Right renal pelvis (tissue), 4 donors: ENCODE measurements at regions not wholly inside any gene's neighbourhood (a gene's known extent, or its start where the extent isn't known, plus 50 kb on each side); places are given as distances from the start of the nearest gene placed in this dataset.
"Not testable (repeated sequence)": the region's sequence is repeated elsewhere in the genome, so short reads cannot be mapped to it uniquely, and the experiment has no call there.

Experiments
- DNase-seq, 4 donors: peaks; one replicate each; pipeline ENCODE4 v3.0.0-alpha.2; 2013; ENCODE audit warnings: low read depth in 4 of 4, low spot score in 3 of 4, missing footprints in 1 of 4

GRCh38 chr5:83815661-83816060 lies 95.0 kb upstream of the HAPLN1 start:
- DNase-seq = no peak

DNA sequence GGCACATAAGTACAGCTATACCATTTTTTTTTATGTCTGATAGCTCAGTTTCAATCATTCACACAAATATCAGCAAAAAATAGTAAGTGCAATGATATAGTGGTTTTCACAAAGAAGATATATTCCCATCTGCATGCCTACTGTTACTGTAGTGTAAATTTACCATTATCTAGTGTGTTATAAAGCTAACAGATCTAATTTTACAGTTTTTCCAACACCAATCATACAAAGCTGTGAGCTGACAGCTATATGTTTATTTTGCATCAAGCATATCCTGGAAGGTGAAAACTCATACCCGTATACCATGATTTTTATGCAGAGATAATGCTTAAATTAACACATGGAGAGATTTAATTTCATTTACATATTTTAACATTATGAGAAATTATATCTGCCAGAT lies 89.9 kb upstream of the HAPLN1 start:
- no peak for DNase-seq

DNA sequence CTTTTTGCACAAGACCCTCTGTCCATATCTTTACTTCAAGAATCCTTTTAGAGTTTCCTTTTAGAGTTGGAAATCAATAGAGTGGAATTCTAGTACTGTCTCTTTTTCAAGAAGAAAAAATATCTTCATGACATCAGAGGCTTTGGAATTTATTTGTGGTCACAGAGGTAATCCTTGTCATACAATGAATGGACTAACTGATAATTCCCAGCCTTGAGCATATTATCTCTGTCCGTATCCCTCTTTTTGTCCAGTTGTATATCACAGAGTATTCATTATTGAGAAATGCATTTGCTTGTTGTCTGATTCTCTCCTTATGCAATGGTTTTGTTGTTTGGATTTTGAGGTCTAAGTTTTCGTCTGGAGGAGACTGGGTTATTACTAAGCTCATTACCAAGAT lies 82.0 kb upstream of the HAPLN1 start:
- no peak for DNase-seq

DNA sequence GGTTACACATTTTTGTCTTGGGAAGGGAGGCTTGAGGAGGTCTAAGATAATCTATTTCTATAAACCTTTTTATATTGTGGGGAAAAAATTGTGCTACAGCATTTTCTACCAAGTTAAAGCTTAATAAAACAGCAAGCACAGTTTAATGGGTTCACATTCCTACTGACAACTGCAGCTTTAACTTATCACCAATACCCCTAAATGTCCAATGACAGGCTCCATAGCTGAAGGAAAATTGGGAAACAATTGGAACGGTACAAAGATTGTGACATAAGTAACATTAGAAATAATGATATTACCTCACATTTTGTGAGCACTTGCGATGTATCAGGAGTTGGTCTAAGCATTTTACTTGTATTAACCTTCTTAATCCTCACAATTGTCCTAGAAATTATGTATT lies 79.5 kb upstream of the HAPLN1 start:
- DNase-seq = no peak

DNA sequence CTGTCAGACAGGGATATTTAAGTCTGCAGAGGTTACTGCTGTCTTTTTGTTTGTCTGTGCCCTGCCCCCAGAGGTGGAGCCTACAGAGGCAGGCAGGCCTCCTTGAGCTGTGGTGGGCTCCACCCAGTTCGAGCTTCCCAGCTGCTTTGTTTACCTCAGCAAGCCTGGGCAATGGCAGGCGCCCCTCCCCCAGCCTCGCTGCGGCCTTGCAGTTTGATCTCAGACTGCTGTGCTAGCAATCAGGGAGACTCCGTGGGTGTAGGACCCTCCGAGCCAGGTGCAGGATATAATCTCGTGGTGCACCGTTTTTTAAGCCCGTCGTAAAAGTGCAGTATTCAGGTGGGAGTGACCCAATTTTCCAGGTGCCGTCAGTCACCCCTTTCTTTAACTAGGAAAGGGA lies 78.4 kb upstream of the HAPLN1 start:
- DNase-seq = not testable (repeated sequence)

DNA sequence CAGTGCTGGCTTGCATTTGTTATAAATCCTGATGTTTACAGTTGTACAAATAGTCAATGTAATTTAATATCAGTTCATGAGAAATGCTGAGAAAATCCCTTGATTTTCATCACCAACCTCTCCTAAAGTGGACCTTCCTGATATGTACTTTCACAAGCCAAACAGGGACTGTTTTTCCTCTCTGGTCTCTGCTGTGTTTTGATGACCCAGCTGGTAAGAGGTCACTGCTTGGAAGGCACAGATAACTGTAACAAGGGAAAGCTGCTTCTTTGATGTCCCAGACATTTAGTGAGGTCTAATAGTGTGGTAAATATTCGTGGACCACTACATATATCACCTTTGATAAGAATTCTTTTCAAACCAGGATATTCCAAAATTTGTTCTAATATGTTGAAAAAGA lies 68.7 kb upstream of the HAPLN1 start:
- DNase-seq = no peak

DNA sequence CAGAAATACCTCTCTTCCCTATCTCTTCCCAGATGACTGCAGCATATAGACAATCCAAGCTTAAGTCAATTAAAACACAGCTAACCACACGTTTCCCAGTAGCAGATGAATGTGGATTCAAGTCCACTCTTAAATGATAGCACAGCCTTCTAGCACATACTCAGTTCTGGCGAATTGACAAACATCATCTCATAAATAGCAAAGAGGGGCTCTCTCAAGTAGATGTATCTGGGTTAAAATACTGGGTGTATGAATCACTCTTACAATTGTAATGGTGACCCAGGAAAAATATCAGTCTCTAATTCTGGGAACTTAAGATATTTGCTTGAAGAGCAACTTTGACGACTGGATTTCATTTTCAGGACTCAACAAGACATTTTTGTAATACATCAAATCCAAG lies 67.0 kb upstream of the HAPLN1 start:
- DNase-seq = no peak

DNA sequence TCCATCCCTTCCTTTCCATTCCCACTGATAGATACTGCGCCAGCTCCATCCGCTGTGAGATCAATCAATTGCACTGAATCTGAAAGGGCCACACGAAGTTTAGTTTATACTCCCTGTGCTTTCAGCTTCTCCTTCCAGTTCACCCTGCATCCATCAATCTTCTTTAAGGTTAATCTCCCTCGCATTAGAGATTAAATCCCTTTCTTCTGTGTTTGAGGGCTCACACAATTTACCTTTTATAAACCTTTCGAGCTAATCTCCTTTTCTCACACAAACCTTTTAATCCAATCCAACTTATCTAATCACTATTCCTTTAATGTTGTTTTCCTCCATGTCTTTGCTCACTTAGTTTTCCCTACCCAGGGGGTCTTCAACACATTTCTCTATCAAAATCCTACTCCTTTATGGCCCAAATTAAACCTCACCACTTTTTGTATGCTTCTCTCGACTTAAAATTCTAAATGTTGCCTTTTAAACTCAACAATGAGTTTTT lies 64.6 kb upstream of the HAPLN1 start:
- DNase-seq = no peak

- DNase-seq = no peak
These were observed 60.2 kb upstream of the HAPLN1 start for GRCh38 chr5:83780699-83781350.

GRCh38 chr5:83777856-83778255 lies 57.2 kb upstream of the HAPLN1 start:
- no peak for DNase-seq

GRCh38 chr5:83776437-83777031 lies 55.9 kb upstream of the HAPLN1 start:
- no peak for DNase-seq
